Erythroblast (primary cell): ENCODE measurements at regions not wholly inside any gene's neighbourhood (a gene's known extent, or its start where the extent isn't known, plus 50 kb on each side); places are given as distances from the start of the nearest gene placed in this dataset.

Source experiments
- GATA1 ChIP-seq: IDR thresholded peaks from 2 replicates; pipeline ENCODE4 v1.6.1; 2011; ENCODE audit warnings: low read depth, mild to moderate bottlenecking, control low read depth, low read length, moderate library complexity
- POLR2A ChIP-seq: IDR thresholded peaks from 2 replicates; pipeline ENCODE4 v1.6.1; 2011; ENCODE audit warnings: mild to moderate bottlenecking, low read length

- TF ChIP-seq POLR2A, result no peak
- TF ChIP-seq GATA1, result no peak
Measured at GRCh38 chrX:134148172-134148692, 88.8 kb upstream of the CCDC160 start.
